Lower leg skin (tissue), 4 donors: ENCODE measurements at regions not wholly inside any gene's neighbourhood (a gene's known extent, or its start where the extent isn't known, plus 50 kb on each side); places are given as distances from the start of the nearest gene placed in this dataset.

ENCODE experiments used
- DNase-seq, 2 donors: peaks; one replicate each; pipeline ENCODE4 v3.0.0-alpha.2; 2019; ENCODE audit warnings: low spot score in 2 of 2
- H3K4me3 ChIP-seq: fragments of 200-600 bp; sonication (generic); 2 replicates; pipeline ENCODE4 v1.5.1; 2017; ENCODE audit warnings: mild to moderate bottlenecking, low read depth; ENCODE audit not compliant: poor library complexity, severe bottlenecking
- CTCF ChIP-seq, 3 donors: fragments of 450-650 bp; IDR thresholded peaks; one replicate each; pipeline ENCODE4 v1.5.1; 2016; ENCODE audit warnings: antibody characterized with exemption in 3 of 3, mild to moderate bottlenecking in 3 of 3, moderate library complexity in 2 of 3
- POLR2A ChIP-seq, 2 donors: fragments of 450-650 bp; IDR thresholded peaks; one replicate each; pipeline ENCODE4 v1.6.1; 2016 to 2017; ENCODE audit warnings: antibody characterized with exemption in 2 of 2, mild to moderate bottlenecking in 1 of 2, moderate library complexity in 1 of 2
- WGBS, 2 donors: methylation state at CpG; one replicate each; pipeline ENCODE4 v1.1.5; 2018; 5-methylcytosine and 5-hydroxymethylcytosine counted together
- intact Hi-C: fragments of 100-400 bp; cut with DNase I; formaldehyde crosslinking; loops from one replicate; pipeline ENCODE4 v1.15.0; 2023; ENCODE audit warnings: low total_unique reads

DNA sequence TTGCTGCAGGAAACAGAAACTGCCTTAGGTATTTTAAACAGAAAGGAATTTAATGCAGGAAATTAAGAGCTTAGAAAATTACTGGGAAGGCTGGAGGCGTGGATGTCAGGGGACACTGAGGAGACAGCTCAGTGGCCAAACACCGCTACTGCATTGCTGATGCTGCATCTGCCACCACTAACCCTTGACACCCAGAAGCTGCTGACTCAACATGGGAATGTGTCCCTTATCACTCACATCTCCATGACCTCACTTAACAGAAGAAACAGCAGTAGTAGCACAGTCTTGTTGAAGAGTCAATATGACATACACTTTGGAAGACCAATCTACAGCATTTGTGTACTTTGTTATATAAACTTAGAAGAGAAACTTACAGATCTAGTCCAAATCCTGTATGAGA lies 906.1 kb downstream of the SLC4A3 start:
- DNase-seq: no peak

GRCh38 chr2:220539481-220539880 lies 912.1 kb downstream of the SLC4A3 start:
- DNase-seq: no peak
- H3K4me3 ChIP-seq: no peak overlapping the region
- intact Hi-C loops: no loop called here
- WGBS, 2 donors: 72 to 82% methylated on average over 5 of the region's 5 CpGs
- TF ChIP-seq CTCF (IDR thresholded peaks at IDR 0.05) (no peak), POLR2A (IDR thresholded peaks at IDR 0.05) (no peak)

More for the DNA sequence above, 906.1 kb downstream of the SLC4A3 start:
- no peak for TF ChIP-seq POLR2A (IDR thresholded peaks at IDR 0.05)
- no peak for TF ChIP-seq CTCF (IDR thresholded peaks at IDR 0.05)
- 73 to 74% methylated on average over 2 of the region's 2 CpGs for WGBS, 2 donors
- intact Hi-C loops: no loop called here
- no peak overlapping the region for H3K4me3 ChIP-seq

DNA sequence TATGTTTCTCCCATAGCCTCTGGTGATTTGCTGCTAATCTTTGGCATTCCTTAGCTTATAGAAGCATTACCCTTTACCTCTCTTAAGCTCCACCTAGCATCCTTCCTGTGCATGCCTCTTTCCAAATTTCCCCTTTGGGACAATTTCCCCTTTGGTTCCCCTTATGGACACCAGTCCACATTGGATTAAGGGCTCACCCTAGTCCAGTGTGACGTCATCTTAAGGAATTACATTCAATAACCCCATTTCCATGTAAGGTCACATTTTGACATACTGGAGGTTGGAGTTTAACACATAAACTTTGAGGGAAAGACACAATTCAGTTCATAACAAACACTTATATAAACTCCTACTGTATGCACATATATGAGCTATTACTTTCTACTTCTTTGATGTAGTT lies 916.6 kb downstream of the SLC4A3 start:
- no peak for DNase-seq
- 68 to 72% methylated on average over 1 of the region's 1 CpG for WGBS, 2 donors
- TF ChIP-seq CTCF (IDR thresholded peaks at IDR 0.05) (no peak), POLR2A (IDR thresholded peaks at IDR 0.05) (no peak)
- no peak overlapping the region for H3K4me3 ChIP-seq
- intact Hi-C loops: no loop called here

DNA sequence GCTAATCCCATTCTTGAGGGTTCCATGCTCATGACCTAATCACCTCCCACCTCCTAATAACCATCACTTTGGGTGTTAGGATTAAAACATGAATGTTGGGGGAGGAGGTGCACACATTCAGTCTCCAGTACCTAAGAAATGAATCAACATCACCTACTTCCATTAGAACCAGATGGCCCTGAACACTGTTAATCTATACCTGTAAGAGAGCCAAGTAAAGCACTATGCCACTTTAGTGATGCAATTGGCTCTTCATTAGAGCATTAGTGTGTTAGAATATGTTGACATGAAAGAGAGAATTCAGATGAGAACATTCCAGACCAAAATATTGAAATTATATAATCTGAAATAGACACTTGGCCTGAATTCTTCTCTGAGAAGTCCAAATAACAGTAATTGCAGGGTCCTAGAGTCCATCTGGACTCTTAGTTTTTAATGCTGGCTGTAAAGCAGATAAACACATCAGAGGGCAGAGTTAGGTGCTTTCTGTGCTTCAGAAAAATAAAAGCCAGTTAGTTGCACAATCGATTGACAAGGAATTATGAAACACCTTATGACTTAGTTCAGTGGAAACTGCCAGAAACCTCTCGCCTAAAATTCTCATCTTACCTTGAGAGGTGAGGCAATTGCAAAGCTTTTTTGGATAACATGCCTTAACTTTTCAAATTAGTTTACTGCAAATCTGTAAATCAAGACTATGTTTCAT lies 923.7 kb downstream of the SLC4A3 start:
- intact Hi-C loops: no loop called here
- 30 to 55% methylated on average over 2 of the region's 2 CpGs for WGBS, 2 donors
- TF ChIP-seq POLR2A (IDR thresholded peaks at IDR 0.05) (no peak), CTCF (IDR thresholded peaks at IDR 0.05) (no peak)
- no peak overlapping the region for H3K4me3 ChIP-seq
- no peak for DNase-seq

DNA sequence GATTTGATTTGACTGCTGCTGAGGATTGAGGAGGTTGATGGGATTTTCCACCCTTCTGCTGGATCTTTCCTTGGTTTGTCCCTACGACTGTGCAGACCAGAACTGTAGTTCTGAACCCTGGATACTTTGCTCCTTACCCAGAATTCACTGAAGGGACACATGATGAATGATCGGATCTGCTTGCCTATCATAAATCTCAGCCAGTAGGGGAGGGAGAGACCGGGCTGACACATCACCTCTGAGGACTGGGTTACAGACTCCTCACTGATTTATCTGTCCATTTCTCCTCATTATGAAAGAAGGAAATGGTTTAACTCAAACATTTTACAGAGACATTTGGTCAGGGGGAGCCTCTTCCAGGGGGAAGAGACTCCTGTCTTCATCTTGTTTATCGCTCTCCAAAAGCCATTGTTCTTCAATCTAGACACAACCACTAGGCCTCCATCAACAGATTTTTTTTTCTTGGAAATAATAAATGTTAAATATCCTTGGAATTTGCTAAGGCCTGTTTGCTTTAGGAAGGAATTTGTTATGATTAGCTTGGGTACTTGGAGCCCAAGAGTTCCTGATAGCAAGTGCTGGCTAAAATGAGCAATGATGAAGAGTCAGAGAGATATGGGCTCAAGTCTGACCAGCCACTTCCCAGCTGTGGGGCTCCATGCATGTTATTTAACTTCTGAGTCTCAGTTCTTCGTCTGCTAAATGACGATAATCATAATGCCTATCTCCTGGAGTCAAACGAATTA lies 925.5 kb downstream of the SLC4A3 start:
- WGBS, 2 donors: 75 to 79% methylated on average over 7 of the region's 7 CpGs
- intact Hi-C loops: no loop called here
- no peak for TF ChIP-seq CTCF (IDR thresholded peaks at IDR 0.05)
- no peak for TF ChIP-seq POLR2A (IDR thresholded peaks at IDR 0.05)
- no peak for DNase-seq
- H3K4me3 ChIP-seq: no peak overlapping the region
